Transverse colon (tissue), 4 donors: ENCODE measurements at regions not wholly inside any gene's neighbourhood (a gene's known extent, or its start where the extent isn't known, plus 50 kb on each side); places are given as distances from the start of the nearest gene placed in this dataset.

ENCODE experiments used
- DNase-seq: peaks from one replicate; pipeline ENCODE4 v3.0.0-alpha.2; 2019
- H3K27ac ChIP-seq, 4 donors: fragments of 200-600 bp; sonication (generic); 2 replicates each; pipeline ENCODE4 v1.5.1; 2016 to 2018; ENCODE audit warnings: inconsistent platforms in 4 of 4
- H3K27me3 ChIP-seq: fragments of 200-600 bp; sonication (generic); 2 replicates; pipeline ENCODE4 v1.5.1; 2017; ENCODE audit warnings: inconsistent platforms
- H3K36me3 ChIP-seq, 4 donors: fragments of 200-600 bp; sonication (generic); 2 replicates each; pipeline ENCODE4 v1.5.1; 2017 to 2019; ENCODE audit warnings: inconsistent platforms in 4 of 4
- H3K4me1 ChIP-seq, 4 donors: fragments of 200-600 bp; sonication (generic); 2 replicates each; pipeline ENCODE4 v1.5.1; 2017 to 2020; ENCODE audit warnings: inconsistent platforms in 4 of 4
- H3K4me3 ChIP-seq, 4 donors: fragments of 200-600 bp; sonication (generic); 1 replicate in 1 of 4; 2 replicates in 3 of 4; pipeline versions ENCODE4 v1.5.1 to v1.6.1; 2017 to 2019; ENCODE audit warnings: inconsistent platforms in 4 of 4
- H3K9me3 ChIP-seq, 2 donors: fragments of 200-600 bp; sonication (generic); 2 replicates each; pipeline ENCODE4 v1.5.1; 2017 to 2019; ENCODE audit warnings: inconsistent platforms in 2 of 2
- CTCF ChIP-seq, 5 experiments: fragments of 200-600 bp in 3 of 5; fragments of 450-650 bp in 2 of 5; sonication (generic) in 3 of 5; IDR thresholded peaks; 1 replicate in 2 of 5; 2 replicates in 3 of 5; pipeline ENCODE4 v1.5.1; 2016 to 2017; ENCODE audit warnings: antibody characterized with exemption in 5 of 5, inconsistent platforms in 3 of 5, mild to moderate bottlenecking in 2 of 5, moderate library complexity in 1 of 5
- EP300 ChIP-seq: sonication (generic); formaldehyde crosslinking; IDR thresholded peaks from one replicate; pipeline ENCODE4 v1.6.1; 2017; ENCODE audit warnings: antibody characterized with exemption, low read depth
- POLR2A ChIP-seq: fragments of 450-650 bp; IDR thresholded peaks from one replicate; pipeline ENCODE4 v1.6.1; 2016; ENCODE audit warnings: antibody characterized with exemption, mild to moderate bottlenecking, moderate library complexity
- POLR2AphosphoS5 ChIP-seq, 3 donors: sonication (generic); formaldehyde crosslinking; IDR thresholded peaks; one replicate each; pipeline ENCODE4 v1.6.1; 2016; ENCODE audit warnings: antibody characterized with exemption in 3 of 3
- WGBS, 2 donors: methylation state at CpG; one replicate each; pipeline ENCODE4 v1.1.5; 2018; ENCODE audit warnings: low coverage in 1 of 2; 5-methylcytosine and 5-hydroxymethylcytosine counted together
- in situ Hi-C, 4 donors: fragments of 200-750 bp; cut with MboI; loops; one replicate each; pipeline versions ENCODE4 v1.15.0 to v1.15.1; 2017; ENCODE audit warnings: low sequenced_read_pairs in 3 of 4, low pct_ligation_motif_present in 1 of 4, low pct_unique_long_range_greater_than_20kb in 1 of 4
- intact Hi-C: fragments of 100-400 bp; cut with DNase I; formaldehyde crosslinking; loops from one replicate; pipeline ENCODE4 v1.15.1; 2023; ENCODE audit warnings: low total_unique reads

- H3K36me3 ChIP-seq, result no peaks in the 10 kb centered on the region
- WGBS, 2 donors, result 42 to 53% methylated on average over 5 to 6 of the region's 6 CpGs
- H3K27me3 ChIP-seq, result no peaks in the 10 kb centered on the region
- H3K4me1 ChIP-seq, result peaks cover 0 to 6% (median 0%) of the 10 kb centered on the region in 4 donors
- TF ChIP-seq POLR2AphosphoS5 (IDR thresholded peaks at IDR 0.05) (no peak), EP300 (no peak), CTCF (IDR thresholded peaks at IDR 0.05) (no peak), POLR2A (no peak)
- H3K4me3 ChIP-seq, result no peak overlapping the region
- no peak for DNase-seq
- intact Hi-C loops (no loop called here), in situ Hi-C loops (no loop called here)
- no peaks in the 10 kb centered on the region for H3K9me3 ChIP-seq
- H3K27ac ChIP-seq, result peak overlapping the region in 3 of 4 donors; percentile 19 to 44 (median 24)
Observed at GRCh38 chr2:12430407-12431133, 286.2 kb upstream of the TRIB2 start.

- Histone ChIP-seq H3K27me3 (no peaks in the 10 kb centered on the region), H3K27ac (no peak overlapping the region), H3K36me3 (no peaks in the 10 kb centered on the region), H3K4me3 (no peak overlapping the region), H3K4me1 (peaks cover 0 to 6% (median 0%) of the 10 kb centered on the region in 4 donors), H3K9me3 (no peaks in the 10 kb centered on the region)
- 84 to 85% methylated on average over 2 of the region's 2 CpGs for WGBS, 2 donors
- in situ Hi-C loops (no loop called here), intact Hi-C loops (no loop called here)
- no peak for DNase-seq
- TF ChIP-seq EP300, result no peak
- no peak for TF ChIP-seq POLR2A
Observed at GRCh38 chr2:12432985-12433625, 283.6 kb upstream of the TRIB2 start.

- no peaks in the 10 kb centered on the region for H3K36me3 ChIP-seq
- H3K27me3 ChIP-seq, result no peaks in the 10 kb centered on the region
- intact Hi-C loops (no loop called here), in situ Hi-C loops (no loop called here)
- no peak for TF ChIP-seq POLR2AphosphoS5 (IDR thresholded peaks at IDR 0.05)
- no peak for TF ChIP-seq POLR2A
- no peak for TF ChIP-seq CTCF (IDR thresholded peaks at IDR 0.05)
- TF ChIP-seq EP300, result no peak
- no peak overlapping the region for H3K27ac ChIP-seq
- no peak for DNase-seq
- H3K4me3 ChIP-seq, result no peak overlapping the region
- H3K9me3 ChIP-seq, result no peaks in the 10 kb centered on the region
- WGBS, 2 donors, result 85 to 90% methylated on average over 2 of the region's 2 CpGs
- H3K4me1 ChIP-seq, result peaks cover 0 to 6% (median 0%) of the 10 kb centered on the region in 4 donors
Observed at GRCh38 chr2:12433626-12433990, 283.1 kb upstream of the TRIB2 start.

GRCh38 chr2:12434630-12435098 lies 282.1 kb upstream of the TRIB2 start:
- TF ChIP-seq POLR2A, result no peak
- TF ChIP-seq CTCF (IDR thresholded peaks at IDR 0.05), result no peak
- no peak for TF ChIP-seq POLR2AphosphoS5 (IDR thresholded peaks at IDR 0.05)
- no peak for TF ChIP-seq EP300
- Histone ChIP-seq H3K36me3 (no peaks in the 10 kb centered on the region), H3K9me3 (no peaks in the 10 kb centered on the region), H3K4me3 (no peak overlapping the region), H3K4me1 (peaks cover 0 to 6% (median 0%) of the 10 kb centered on the region in 4 donors), H3K27ac (no peak overlapping the region), H3K27me3 (no peaks in the 10 kb centered on the region)
- in situ Hi-C loops (no loop called here), intact Hi-C loops (no loop called here)
- DNase-seq, result no peak
- WGBS, 2 donors, result 97% methylated on average over 7 to 9 of the region's 9 CpGs
